HG02884 (cell line): ENCODE measurements at regions not wholly inside any gene's neighbourhood (a gene's known extent, or its start where the extent isn't known, plus 50 kb on each side); places are given as distances from the start of the nearest gene placed in this dataset.

Source experiments
- ATAC-seq: cut with Tn5 transposase; IDR thresholded peaks from one replicate; pipeline ENCODE4 v1.9.1; 2021; ENCODE audit warnings: mild to moderate bottlenecking, moderate library complexity; ENCODE audit not compliant: unreplicated experiment

GRCh38 chr12:124459852-124460645 lies 107.4 kb downstream of the NCOR2 start:
- no peak for ATAC-seq

GRCh38 chr12:124458992-124459851 lies 108.2 kb downstream of the NCOR2 start:
- no peak for ATAC-seq

GRCh38 chr12:124458220-124458991 lies 109.0 kb downstream of the NCOR2 start:
- no peak for ATAC-seq

- ATAC-seq = no peak
Measured at GRCh38 chr12:124457287-124458219, 109.9 kb downstream of the NCOR2 start.

- ATAC-seq = no peak
Measured at GRCh38 chr12:124456652-124457152, 110.7 kb downstream of the NCOR2 start.

GRCh38 chr12:124456133-124456651 lies 111.2 kb downstream of the NCOR2 start:
- no peak for ATAC-seq

- no peak for ATAC-seq
Measured at GRCh38 chr12:124455336-124455735, 112.1 kb downstream of the NCOR2 start.

- ATAC-seq = no peak
Measured at GRCh38 chr12:124454735-124455134, 112.7 kb downstream of the NCOR2 start.

- ATAC-seq = no peak
Measured at GRCh38 chr12:124454352-124454725, 113.1 kb downstream of the NCOR2 start.

GRCh38 chr12:124453419-124454351 lies 113.7 kb downstream of the NCOR2 start:
- peak; percentile 72 for ATAC-seq

- ATAC-seq = no peak
Measured at GRCh38 chr12:124452576-124453331, 114.7 kb downstream of the NCOR2 start.

- no peak for ATAC-seq
Measured at GRCh38 chr12:124451637-124452243, 115.7 kb downstream of the NCOR2 start.

GRCh38 chr12:124451016-124451415 lies 116.4 kb downstream of the NCOR2 start:
- ATAC-seq = no peak

- no peak for ATAC-seq
Measured at GRCh38 chr12:124450376-124450750, 117.0 kb downstream of the NCOR2 start.

GRCh38 chr12:124449623-124450375 lies 117.6 kb downstream of the NCOR2 start:
- ATAC-seq = no peak

GRCh38 chr12:124448955-124449622 lies 118.3 kb downstream of the NCOR2 start:
- no peak for ATAC-seq
